Stimulated activated naive CD8-positive, alpha-beta T cell treated with anti-CD3 and anti-CD28 coated beads, Interleukin-15, Interleukin-2, amounts not matched to agents 100 U/mL and 50 U/mL, for 24 hours (primary cell): ENCODE measurements at regions not wholly inside any gene's neighbourhood (a gene's known extent, or its start where the extent isn't known, plus 50 kb on each side); places are given as distances from the start of the nearest gene placed in this dataset.
"Not testable (repeated sequence)": the region's sequence is repeated elsewhere in the genome, so short reads cannot be mapped to it uniquely, and the experiment has no call there.

ENCODE experiments used
- ATAC-seq: fragments of 150-1000 bp; cut with Tn5 transposase; one replicate; pipeline ENCODE4 v1.10.0; 2021
- DNase-seq: peaks from one replicate; pipeline ENCODE4 v3.0.0; 2021

DNA sequence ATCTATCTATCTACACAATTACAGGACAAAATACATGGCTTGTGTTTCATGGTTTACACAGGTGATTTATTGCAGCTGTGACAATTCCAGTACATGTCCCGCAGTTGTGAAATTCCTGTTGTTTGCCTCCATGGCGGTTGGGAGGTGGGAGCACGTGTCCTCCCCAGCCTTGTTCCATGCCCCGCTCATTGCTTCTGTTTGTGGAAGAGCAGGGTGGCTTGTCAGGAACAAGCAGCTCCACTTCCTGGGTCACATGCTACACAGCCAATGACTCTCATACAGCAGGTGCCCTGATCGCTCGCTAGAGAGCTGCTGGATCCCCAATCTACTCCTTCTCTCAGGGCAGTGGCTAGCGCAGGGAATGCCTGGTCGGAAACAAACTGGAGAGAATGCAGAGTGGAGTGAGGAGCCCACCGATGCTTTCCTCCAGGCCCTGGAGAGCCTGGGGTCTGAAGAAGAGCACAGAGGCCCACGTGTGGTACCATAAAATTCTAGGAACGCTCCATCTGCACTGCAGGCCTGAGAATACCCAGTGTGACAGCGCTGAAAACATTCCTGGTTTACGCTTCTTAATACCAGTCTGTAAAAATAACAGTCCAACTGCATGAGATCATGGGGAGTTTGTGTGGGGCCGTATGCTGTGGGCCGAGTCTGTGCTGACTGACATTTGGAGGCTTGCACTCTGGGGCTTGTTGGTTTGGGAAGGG is 270.6 kb upstream of the RGMA start:
- DNase-seq (no peak), ATAC-seq (no peak)

DNA sequence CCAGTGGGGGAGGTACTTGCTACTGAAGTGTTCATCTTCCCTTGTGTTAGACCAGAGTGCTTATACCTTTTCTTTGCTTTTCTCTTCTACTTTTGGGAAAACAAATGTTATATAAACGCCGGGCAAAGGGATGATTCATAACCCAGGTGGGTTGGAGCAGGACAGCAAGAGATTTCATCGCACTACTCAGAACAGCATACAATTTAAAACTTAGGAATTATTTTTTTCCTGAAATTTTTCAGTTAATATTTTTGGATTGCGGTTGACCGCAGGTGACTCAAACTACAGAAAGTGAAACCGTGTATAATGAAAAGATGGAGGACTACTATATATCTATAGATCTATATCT is 270.0 kb upstream of the RGMA start:
- ATAC-seq (no peak), DNase-seq (no peak)

DNA sequence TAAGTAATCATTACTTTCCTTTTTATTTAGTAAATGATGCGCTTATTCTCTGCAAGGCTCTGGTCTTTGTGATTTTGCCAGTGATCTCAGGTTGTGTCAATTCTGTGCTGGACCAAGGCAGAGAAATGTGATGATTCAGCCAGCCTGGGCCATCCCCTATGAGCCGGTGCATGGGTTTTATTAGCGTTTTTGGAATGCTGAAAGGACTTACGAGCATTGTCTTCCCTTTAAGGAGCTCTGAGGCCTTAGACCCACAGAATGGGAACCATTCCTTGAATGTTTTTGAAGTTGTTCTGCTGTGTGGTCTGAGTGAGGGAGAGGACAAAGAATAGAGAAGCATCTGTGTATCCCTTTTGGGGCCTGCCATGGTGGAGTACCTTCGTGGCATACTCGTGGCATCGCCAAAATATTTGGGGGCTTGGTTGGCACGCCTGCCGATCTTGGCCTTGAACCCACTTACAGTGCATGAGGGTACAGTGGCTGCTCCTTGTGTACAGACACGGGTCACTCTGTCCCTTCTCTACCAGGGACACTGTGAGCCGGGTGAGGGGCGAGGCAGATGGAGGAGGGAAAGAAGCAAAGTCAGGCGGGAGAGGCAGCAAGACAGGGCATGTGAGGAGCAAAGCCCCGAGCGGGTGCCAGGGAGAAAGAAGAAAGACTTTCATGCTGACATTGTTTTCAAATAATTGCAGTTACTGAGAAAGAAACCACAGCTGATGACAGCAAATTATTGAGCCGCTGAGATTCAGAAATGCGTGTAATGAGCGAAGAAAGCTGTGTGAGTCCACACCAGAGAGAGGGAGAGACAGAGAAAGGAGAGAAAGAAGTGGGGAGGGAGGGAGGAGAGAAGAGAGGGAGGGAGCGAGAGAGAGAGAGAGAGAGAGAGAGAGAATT is 269.4 kb upstream of the RGMA start:
- no peak for ATAC-seq

DNA sequence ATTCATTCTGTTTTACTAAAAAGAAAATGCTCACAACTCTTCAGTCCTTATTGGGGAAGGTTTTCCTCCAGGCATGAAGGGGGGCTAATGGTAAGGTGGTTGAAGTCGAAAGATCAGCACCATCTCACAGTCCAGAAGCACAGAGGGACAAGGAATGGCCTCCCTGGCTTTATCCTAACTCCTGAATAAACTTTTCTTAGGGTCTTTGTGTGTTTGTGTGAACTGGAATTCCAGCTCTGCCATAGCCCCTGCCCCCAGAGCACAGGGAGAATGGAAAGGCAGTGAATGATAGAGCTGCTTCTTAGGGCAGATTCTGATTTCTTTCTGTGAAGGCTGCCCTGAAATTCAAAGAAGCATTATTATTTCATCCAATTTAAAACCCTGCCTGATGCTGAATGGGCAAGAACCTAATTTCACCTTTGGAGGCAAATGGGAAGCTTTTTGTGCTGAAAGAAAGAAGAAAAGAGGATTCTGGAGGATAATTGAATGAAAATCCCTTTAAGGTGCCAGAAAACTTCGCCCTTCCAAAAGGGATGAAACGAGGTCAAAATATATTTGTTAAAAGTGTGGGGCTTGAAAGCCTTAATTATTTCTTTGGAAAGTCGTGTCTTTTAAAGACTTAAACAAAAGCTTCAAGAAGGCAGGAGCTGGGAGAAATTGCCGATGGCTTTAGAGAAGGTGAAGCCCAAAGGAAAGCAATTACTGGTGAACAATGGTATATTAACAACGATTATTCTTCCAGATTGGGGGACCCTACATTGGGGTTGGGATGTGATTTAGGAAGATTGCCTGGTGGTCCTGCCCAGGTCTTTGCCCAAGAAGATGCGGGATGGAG is 259.9 kb upstream of the RGMA start:
- ATAC-seq (no peak), DNase-seq (no peak)

More for the DNA sequence above, 269.4 kb upstream of the RGMA start:
- no peak for DNase-seq

DNA sequence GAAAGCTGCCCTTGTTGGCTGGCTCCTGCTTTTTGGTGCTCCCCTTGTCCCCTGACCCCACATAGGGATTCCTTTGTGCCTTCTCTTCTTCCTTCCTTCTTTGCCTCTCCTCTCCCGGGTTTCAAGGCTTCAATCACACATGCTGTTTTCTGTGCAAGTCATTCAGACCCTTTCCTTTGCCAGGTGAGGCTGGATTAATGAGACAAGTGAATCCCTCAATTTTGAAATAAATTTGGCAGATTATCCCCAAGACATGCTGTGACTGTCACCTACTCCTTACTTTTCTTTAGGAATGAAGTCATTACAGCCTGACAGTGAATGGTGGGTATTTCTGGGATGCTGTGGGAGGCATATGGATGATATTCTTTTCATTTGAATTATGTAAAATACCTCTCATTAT is 259.0 kb upstream of the RGMA start:
- DNase-seq (no peak), ATAC-seq (no peak)

DNA sequence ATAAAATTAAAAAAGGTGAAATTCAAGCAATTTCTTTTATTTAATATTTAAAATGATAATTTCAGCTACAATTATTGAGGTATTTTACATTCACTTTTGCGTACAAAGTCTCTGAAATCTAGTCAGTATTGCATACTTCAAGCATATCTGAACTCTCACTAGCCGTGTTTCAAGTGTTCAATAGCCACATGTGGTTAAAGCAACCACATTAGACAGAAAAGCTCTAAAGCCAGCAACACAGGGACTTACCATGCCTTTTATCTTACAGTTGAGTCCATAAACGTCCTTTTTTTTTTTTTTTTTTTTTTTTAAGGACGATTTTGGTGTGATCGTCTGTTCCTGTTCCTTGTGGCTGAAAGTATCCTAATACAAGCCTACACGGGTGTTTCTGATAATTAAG is 257.0 kb upstream of the RGMA start:
- no peak for DNase-seq

DNA sequence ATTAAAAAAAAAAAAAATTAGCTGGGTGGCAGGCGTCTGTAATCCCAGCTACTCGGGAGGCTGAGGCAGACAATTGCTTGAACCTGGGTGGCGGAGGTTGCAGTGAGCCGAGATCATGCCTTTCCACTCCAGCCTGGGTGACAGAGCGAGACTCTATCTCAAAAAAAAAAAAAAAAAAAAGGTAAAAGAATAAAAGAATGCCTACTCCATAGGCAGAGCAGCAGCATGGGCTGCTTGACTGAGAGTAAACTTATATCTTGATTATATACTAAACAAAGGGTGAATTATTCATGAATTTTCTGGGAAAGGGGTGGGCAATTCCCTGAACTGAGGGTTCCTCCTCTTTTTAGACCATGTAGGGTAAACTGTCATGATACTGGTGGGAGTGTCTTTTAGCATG is 254.4 kb upstream of the RGMA start:
- DNase-seq, ATAC-seq: not testable (repeated sequence)

More for the DNA sequence above, 257.0 kb upstream of the RGMA start:
- ATAC-seq = no peak

DNA sequence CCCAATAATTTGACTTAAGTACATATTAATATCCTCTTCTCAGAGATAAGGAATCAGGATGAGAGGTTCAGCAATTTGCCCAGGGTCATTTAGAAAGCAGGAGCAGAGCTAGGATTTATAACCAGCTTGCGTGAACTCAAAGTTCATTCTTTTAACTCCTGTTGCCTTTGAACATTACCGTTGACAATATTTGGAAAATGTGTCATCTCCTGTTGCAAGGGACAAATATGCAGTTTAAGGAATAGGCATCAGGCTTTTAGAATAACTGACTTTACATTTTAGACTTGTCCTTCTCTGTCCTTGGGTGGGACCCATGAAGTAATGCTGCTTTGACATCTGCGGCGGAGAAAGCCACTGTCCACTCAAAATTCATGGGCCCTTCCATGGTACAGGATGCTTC is 252.2 kb upstream of the RGMA start:
- ATAC-seq (no peak), DNase-seq (no peak)

DNA sequence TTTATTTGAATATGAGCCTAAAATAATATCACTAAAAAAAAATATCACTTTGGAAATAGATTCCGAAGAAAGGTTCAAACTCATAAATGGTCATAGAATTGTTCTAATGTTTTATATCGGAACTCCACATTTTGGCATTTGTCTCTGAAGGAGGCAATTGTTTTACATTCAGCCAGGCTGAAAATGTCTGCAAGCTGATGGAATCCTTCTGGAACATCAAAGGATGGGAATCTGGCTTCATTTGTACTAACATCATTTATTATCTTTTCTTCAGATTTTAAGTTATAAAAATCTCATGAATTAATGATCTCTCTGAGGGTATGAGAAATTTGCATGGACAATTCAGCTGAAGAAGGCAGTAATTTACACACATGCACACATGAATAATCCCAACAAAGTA is 251.4 kb upstream of the RGMA start:
- no peak for DNase-seq
- ATAC-seq = no peak

DNA sequence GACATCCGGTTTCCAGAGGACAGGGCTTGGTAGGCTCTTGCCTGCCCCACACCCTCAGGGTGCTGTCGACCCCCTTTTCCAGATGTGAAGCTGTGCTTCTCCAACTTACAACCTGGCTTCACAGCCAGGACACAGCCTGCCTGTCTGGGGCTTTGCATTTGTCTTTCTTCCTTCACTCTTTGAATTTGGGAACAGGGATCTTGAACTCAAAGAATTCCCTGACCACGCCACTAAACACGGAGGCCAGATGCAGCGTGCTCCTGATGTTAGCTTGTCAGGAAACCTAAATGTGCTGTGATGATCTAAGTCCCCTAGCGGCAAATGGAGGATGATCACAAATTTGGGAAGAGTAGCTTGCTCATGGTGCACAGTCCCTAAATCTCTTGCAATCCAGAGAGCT is 244.8 kb upstream of the RGMA start:
- DNase-seq = no peak
- ATAC-seq = no peak

DNA sequence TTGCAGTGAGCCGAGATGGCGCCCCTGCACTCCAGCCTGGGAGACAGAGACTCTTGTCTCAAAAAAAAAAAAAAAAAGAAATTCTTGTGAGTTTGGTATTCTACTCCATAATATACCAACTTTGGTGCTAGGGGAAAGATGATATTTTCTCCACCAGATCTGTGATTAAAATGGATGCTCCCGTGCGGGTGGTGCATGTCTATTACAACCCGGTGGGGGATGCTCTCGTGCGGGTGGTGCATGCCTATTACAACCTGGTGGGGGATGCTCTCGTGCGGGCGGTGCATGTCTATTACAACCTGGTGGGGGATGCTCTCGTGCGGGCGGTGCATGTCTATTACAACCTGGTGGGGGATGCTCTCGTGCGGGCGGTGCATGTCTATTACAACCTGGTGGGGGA is 244.1 kb upstream of the RGMA start:
- not testable (repeated sequence) for DNase-seq, ATAC-seq

DNA sequence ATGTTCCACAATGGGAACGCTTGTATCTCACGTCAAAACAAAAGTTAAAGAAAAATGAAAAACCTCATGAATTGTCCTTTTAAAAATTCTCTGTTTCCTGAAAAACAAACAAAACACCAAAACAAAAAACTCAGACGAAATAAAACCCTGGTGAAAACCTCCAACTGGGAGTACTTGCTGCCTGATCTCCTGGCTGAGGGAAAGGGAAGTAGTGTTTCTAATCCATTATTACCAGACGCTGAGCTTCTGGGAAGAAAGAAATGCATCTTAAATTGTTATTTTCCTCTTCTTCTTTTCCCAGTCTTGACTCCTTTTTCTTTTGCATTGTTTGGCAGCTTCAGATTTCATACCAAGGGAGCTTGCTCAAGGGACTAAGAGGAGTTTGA is 243.2 kb upstream of the RGMA start:
- ATAC-seq (no peak), DNase-seq (no peak)

DNA sequence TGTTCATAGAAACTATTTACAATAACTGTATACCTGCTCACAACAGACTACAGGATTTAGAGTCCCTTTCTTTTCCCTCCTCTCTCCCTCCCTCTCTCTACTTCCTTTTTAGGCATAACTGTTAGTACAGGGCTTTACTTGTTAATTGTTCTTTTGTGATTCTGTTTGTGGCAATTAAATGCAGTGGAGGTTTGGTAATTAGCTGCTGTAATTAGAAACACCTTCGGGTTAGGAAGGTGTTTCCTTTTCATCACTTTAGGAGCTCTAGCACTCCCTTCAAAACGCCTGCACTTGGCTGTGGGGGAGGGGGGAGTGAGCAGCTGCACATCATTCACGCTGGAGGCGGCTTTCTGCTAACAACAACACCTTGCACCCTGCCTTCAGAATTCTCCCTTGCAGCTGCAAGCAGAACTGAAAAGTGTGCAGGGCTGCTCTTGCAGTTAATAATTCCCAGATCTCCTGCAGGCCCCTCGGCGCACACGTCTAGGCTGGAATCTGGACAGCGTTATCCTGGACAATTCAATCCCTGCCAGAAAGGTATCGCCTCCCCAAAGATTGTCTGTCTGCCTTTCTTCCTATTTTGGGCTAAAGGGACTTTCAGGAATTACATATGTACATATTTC is 242.6 kb upstream of the RGMA start:
- DNase-seq (no peak), ATAC-seq (no peak)

DNA sequence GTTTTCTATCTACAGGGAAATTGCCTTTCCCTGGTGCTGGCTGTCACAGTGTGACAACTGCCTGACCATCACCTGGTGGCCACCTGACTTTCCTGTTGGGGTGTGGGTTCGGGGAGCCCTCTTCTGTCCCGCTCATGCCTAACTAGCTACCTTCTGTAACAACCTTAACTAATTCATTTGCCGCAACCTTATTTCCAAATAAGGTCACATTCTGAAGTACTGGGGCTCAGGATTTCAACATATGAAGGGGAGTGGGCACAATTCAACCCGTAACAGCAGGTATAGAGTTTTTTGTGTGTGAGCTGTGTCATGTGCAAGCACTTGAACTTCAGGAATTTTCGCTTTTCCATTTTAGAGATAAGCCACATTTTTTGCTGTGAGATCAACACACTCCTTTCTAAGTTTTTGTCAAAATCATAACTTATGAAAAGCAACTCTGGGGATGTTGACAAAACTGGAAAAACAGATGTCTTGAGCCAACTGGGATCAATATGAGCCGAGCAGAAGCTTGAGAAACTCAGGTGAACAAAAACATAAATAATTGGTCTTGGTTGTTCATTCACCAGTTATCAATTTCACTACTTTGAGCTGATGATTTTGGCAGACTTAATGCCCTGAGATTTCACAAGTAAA is 242.0 kb upstream of the RGMA start:
- DNase-seq (no peak), ATAC-seq (no peak)

DNA sequence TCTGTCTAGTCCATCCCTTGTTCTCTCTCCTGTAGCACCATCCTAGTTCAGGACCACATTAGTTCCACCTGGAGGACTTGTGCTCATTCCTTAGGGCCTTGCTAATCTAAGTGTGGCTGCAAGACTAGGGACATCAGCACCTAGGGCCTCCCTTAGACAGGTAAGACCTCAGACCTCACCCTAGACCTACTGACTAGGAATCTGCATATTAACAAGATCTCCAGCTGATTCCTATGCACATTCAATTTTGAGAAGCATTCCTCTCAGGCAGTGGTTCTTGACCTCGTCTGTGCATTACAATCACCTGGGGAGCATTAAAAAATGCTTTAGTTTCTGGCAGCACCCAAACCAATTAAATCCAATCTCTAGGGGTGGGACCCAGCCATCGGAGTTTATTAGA is 238.4 kb upstream of the RGMA start:
- DNase-seq (no peak), ATAC-seq (no peak)

DNA sequence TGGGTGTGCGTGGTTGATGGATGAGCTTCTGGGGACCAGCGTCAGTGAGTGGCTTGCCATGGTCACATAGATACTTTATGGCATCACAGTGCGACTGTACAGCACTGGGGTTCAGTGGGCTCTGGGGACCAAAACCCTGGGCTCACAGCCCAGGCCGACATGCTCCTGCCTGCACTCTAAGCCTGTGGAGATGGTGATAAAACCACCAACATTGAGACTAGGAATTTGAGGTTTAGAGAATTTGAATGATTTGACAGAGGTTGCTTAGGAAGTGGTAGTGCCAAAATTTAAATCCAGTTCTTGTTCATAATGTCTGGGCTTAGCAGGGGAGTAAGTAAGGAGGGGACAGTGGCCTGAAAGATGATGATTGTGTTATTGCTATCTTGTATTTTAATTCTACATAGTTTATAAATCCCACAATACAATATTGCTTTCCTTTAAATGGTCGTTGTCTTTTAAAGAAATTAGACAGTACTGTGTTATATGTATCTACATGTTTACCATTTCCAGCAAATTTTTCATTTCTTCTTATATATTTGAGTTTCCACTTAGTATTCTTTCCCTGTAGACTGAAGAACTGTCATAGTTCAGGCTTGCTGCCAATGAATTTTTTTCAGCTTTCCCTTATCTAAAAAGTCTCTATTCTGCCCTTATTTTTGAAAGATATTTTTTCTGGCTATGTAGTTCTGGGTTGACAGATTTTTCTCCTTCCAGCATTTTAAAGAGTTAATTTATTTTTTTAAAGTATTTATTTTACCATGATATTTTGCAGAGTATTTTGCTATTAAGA is 235.4 kb upstream of the RGMA start:
- DNase-seq = no peak
- no peak for ATAC-seq

DNA sequence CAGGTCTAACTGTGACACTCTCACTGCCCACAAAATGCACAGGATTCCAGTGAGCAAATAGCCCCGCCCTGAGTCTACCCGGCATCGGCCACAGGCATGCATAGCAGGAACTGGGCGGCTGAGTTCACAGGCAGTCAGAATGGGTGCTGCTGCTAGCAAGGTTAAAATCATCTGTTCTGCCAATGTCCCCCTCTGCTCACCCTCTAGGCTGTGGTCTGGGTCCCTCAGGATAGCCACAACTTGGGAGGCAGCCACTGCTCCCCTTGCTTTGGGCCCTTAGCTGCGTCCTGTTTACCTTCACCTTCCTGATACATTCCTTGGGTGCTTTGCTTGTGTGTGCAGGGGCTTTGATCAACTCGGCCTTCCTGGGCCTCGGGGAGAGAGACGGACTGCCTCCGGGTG is 232.9 kb upstream of the RGMA start:
- ATAC-seq (no peak), DNase-seq (no peak)

DNA sequence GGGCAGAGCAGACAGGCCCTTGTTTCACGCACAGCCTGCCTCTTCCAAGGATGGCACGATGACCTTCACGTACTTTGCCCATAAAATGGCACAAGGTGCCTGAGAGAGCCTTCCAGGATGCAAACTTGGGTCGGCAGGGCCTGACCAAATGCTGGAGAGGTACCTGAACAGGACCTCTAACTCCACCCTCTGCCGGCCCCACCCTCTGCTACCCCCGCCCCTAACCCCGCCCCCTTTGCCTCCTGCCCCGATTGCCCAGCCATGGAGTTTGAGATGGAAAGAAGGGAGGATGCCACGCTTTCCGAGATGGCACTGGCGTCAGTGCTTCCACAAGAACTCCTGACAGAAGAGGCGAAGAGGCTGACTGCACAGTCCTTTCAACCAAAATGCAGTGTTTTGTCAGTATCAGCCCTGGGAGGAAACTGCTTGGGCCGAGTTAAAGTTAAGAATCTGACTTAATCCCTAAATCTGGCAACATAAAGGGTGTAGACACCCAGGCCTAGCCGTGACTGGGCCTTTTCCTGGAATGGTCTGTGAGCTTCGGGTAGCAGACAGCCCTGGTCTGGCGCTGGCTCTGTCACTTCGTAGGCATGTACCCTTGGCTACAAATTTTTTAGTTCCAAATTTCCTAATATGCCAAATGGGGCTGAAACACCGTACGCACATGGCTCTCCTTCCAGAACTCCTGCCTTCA is 230.3 kb upstream of the RGMA start:
- ATAC-seq = no peak
- DNase-seq = no peak

DNA sequence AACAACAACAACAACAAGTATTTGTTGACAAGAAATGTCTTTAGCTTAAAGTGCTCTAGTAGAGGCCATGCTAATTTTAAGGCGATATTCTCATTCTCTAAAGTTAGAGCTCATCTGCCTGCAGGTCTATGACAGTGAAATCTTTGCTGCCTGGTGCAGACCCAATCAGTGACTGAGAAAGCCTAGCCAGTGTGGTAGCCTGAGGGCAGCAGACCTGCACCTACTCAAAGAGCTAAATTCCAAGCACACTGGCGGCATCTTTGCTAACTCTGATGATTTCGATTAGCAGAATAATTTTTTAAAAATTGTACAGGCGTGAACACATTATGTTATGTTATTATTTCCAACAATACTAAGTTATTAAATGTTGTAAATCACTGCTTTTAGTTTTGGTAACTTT is 228.8 kb upstream of the RGMA start:
- no peak for ATAC-seq

DNA sequence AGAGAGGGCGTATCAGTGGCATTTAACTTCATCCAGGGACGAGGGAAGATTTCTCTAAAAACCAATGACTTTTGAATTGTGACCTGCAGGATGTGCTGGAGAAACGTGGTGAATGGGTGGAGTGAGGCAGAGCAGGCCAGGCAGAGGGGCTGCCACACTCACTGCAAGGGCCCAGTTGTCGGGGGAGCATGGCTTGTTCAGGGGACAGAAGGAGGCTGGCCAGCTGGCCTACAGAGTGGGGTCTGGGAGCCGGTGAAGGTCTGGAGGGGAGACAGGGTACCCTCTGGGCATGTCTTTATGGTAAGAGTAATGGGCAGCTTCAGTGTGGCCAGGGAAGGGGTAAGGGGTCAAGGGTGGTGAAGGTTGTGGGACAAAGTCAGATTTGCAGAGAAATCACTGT is 225.2 kb upstream of the RGMA start:
- ATAC-seq = no peak
- no peak for DNase-seq

More for the DNA sequence above, 228.8 kb upstream of the RGMA start:
- no peak for DNase-seq
